SH-SY5Y (cell line): ENCODE measurements at regions not wholly inside any gene's neighbourhood (a gene's known extent, or its start where the extent isn't known, plus 50 kb on each side); places are given as distances from the start of the nearest gene placed in this dataset.

Experiments
- GATA2 ChIP-seq: IDR thresholded peaks from 2 replicates; pipeline ENCODE4 v1.6.1; 2011; ENCODE audit warnings: mild to moderate bottlenecking, low read depth, low read length
- GATA3 ChIP-seq: IDR thresholded peaks from 2 replicates; pipeline ENCODE4 v1.6.1; 2011; ENCODE audit warnings: low read depth, mild to moderate bottlenecking, low read length, moderate library complexity

DNA sequence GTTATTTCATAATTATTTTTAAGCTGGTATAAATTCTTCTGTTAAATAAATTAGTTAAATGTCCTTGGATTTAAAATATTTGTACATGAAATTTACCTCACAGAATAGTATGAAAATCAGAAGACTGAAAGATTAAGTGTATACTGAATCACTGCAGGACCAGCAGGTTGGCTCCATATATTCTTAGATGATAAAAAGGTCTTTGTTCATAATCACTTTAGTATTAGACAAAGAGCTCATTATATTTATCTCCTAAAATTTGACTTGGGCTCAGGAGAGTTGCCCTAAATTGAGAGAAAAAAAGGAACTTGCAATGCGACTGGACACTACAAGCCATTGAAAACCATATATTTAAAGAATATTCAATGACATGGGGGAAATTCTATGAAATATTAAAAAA lies 766.4 kb upstream of the CITED2 start:
- TF ChIP-seq GATA2 (no peak), GATA3 (no peak)
